CD4-positive, alpha-beta T cell treated with Interferon gamma for 1 hour (primary cell): ENCODE measurements at regions not wholly inside any gene's neighbourhood (a gene's known extent, or its start where the extent isn't known, plus 50 kb on each side); places are given as distances from the start of the nearest gene placed in this dataset.

Experiments used
- DNase-seq: peaks from one replicate; pipeline ENCODE4 v3.0.0-alpha.2; 2020

DNA sequence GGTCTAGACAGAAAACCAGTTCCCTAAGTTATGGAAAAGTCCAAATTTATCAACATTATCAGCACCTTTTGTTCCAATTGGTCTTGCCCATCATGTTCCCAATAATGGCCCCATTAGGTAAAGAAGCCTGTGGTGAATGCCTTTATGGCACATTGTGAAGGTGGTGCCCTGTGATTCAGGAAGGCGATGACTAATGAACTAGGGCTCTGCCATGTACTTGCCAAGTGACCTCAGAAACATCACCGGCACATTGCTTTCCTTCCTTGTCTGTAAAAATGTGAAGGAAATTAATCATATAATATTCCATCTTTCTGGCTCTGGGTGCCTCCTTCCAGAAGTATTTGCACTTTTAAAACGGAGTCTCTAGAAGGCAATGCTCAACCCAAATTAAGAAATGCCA lies 132.3 kb downstream of the UNC5CL start:
- DNase-seq = no peak

DNA sequence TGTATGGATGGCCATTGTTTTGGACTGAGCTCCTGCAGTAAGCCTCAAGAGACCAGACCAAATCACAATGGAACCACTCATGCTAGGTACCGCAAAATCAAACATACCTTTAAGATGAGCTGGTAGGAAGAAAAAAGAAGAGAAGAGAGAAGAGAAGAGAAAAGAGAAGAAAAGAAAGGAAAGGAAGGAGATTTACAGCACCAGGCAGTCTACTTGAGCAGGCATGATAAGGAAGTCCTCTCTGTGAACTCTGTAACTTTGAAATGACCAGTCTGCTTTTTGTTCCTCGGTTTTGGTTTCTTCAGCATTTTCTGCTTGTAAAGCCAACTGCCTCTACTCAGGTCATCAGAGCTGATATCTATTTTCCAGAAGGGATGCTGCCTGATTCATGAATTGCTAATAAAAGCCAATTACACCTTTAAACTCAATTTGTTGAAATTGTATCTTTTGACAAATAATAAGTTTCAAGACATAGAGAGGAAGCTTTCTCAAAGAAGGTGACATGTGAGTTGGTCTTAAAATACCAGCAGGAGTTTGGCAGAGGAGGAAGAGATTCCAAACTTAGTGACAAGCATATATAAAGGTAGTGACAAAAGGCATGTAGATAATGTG lies 134.3 kb downstream of the UNC5CL start:
- no peak for DNase-seq

- DNase-seq = no peak
Measured at GRCh38 chr6:40903456-40903855, 135.6 kb downstream of the UNC5CL start.

GRCh38 chr6:40901322-40902055 lies 137.5 kb downstream of the UNC5CL start:
- DNase-seq = no peak

DNA sequence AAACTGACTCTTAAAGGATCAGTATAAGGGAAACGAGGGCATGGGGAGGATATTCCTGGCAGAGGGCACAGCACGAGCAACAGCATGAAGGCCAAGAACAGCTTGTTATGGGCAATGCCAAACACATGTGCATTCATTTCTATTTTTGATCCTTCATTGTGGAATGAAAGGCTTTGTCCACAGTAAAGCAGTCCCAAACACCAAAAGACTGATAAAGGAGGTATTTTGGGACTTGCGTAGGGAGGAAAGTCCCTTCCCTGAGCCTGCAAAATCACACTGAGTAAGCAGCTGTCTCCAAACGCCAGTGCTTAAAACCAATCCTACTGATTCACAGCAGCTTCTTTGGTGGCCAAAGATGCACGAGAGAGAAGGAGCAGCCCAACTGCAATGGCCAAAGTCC lies 138.2 kb downstream of the UNC5CL start:
- no peak for DNase-seq

DNA sequence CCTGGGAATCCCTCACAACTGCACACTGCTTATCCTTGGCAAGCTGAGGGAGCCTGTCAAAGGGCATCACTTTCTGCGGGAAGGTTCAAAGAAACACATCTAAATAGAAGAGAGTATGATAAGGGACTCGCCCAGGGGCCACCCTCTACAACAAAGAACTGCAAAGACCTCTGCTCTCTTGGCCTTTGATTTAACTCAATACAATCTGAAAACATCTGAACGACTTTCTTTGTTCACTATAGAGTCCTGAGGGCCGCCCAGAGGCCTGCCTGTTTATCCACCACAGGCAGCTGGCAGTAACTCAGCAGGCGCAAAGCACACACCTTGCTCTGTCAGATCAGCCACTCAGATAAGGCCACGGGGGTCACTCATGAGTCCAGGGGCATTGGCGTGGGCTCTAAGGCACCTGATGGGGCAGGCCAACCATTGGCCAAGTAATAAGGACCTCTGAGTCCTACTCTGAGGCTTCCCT lies 139.3 kb downstream of the UNC5CL start:
- DNase-seq = no peak

GRCh38 chr6:40898073-40898472 lies 140.9 kb downstream of the UNC5CL start:
- no peak for DNase-seq

DNA sequence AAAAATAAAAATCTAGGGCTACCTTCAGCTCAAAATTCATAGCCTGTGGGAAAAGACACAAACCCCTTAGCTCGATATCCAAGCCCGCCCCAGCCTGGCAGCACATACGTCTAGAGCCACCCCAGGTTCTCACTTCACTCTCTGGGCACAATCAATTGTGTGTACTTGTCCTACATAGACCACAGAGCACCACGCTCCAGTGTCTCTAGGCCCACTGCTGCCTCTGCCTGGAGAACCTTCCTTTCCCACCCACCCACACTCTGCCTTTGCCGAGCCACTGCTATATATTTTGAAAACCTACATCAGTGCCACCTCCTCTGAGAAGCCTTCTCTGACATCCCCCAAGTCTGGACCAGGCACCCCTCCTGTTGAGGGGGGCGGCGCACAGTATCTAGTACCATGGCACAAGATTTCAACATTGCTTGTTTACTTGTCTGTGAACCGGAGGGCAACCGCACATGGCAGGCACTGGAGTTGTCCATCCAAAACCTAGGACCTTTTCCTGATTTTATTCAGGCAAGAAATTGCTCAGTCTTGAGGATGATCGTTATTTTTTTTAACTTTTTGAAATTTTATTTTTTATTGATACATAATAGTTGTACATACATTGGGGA lies 141.5 kb downstream of the UNC5CL start:
- no peak for DNase-seq

DNA sequence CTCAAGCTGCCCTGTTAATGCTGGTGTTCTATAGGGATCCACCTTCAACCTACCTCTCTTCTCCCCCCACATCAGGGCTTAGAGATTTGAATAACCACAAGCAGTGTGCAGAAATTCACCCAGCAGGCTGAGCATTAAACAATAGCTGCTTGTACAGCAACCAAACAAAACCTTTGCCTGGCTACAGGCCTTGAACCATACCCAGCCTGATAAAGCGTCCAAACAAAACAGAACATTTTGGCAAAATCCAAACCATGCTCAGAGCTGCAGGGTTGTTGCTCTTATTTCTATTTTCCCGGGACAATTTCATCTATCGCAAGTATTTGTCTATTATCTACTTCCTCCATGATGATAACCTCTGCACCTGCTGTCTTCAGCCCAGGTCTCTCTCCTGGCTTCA lies 142.3 kb downstream of the UNC5CL start:
- DNase-seq = no peak

- no peak for DNase-seq
Measured at GRCh38 chr6:40894962-40895799, 143.8 kb downstream of the UNC5CL start.

- no peak for DNase-seq
Measured at GRCh38 chr6:40893021-40893420, 146.0 kb downstream of the UNC5CL start.

DNA sequence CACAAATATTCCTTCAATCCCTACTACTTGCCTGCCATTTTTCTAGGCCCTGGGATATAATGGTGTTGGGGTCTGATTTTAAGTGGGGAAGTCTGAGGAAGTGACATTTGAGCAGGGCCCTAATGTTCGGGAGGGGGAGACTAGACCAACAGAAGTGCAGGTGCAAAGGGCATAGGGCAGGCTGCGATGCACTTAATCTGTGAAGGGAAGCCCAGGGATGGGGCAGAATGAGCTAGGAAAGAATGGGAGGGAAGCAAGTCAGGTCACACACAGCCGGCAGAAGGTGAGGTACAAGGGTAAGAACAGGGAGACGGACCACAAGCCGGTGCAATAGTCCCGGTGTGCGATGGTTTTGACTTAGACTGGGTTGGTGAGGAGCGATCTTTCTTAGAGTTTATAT lies 146.8 kb downstream of the UNC5CL start:
- no peak for DNase-seq

GRCh38 chr6:40891686-40892085 lies 147.3 kb downstream of the UNC5CL start:
- DNase-seq = no peak

- DNase-seq = no peak
Measured at GRCh38 chr6:40891131-40891530, 147.9 kb downstream of the UNC5CL start.

GRCh38 chr6:40889137-40889832 lies 149.7 kb downstream of the UNC5CL start:
- DNase-seq = no peak

GRCh38 chr6:40888456-40888990 lies 150.5 kb downstream of the UNC5CL start:
- no peak for DNase-seq

GRCh38 chr6:40887792-40888340 lies 151.2 kb downstream of the UNC5CL start:
- no peak for DNase-seq

GRCh38 chr6:40887079-40887791 lies 151.8 kb downstream of the UNC5CL start:
- no peak for DNase-seq

- no peak for DNase-seq
Measured at GRCh38 chr6:40885139-40885774, 153.8 kb downstream of the UNC5CL start.

DNA sequence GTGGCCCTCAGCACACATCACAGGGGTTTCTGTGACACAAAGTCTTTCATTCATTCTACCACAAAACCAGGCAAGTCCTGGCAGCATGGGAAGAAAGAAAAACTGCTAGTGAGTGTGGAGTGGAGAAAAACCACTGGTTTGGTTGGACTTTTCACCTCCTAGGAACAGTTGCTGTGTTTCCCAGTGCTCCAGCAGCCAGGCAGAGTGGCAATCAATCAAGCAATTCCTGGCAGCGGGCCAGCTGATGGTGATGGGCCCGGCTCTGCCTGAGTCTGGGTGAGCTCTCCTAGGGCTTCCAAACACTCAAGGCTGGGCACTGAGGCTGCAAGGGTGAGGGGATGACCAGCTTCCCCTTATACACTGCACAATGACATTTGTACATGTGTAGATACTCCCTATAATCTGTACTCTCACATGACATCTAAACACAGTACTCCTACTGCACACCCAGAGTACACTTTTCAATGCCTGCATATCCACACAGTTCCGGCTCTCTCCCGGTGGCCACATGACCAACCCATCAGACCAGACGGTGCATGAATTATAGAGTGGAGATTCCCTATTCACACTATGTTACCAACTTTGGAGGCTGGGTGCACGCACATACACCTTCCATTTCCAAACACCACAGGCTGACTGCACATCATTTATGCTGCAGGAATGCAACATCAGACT lies 156.6 kb downstream of the UNC5CL start:
- DNase-seq = no peak
